ENCODE measurements at regions not wholly inside any gene's neighbourhood (a gene's known extent, or its start where the extent isn't known, plus 50 kb on each side); places are given as distances from the start of the nearest gene placed in this dataset.
A peak's percentile ranks its signal among the peaks of the same experiment; 100 is the strongest.
"Not testable (repeated sequence)": the region's sequence is repeated elsewhere in the genome, so short reads cannot be mapped to it uniquely, and the experiment has no call there.

DNA sequence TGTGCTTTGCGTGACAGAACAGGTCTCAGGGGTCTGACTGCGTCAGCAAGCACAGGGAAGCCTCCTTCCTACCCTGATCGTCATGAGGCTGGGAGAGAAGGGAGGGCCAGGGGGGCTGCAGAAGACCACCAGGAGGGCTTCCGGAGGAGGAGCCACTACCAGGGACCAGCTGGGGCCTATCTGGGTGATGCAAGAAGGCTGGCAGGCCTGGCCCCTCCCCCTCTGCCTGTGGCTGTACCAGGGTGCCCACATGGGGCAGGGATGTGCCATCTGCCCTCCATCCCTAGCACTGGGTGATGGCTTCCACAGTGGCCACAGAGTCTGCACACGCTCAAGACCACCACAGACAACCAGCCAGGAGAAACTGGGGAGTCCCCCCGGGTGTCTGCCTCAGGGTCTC is 116.4 kb upstream of the NKX1-1 start:
- no peak for DNase-seq

DNA sequence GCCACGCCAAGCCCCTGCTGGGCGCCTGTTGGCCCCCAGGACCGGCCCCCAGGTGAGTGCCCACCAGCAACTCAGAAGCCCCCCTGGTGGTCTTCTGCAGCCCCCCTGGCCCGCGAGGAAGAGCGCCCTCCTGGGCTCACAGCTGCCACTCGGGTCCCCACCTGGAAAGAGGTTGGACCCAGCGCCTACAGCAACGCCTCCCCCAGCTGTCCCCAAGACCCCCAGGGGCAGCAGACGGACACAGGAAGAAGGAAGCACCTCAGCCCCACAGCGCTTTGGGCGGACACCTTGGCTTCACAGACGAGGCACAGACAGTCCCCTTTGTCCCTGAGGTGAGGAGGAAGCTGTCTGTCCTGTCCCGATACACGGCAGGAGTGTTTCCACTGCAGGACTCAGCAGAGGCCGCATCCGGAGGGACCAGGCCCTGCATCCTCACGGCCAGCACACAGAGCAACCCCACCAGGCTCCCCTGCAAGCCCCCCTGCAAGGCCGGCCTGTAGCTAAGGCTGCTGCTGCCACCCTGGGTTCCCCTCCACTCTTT is 115.6 kb upstream of the NKX1-1 start:
- DNase-seq = no peak

DNA sequence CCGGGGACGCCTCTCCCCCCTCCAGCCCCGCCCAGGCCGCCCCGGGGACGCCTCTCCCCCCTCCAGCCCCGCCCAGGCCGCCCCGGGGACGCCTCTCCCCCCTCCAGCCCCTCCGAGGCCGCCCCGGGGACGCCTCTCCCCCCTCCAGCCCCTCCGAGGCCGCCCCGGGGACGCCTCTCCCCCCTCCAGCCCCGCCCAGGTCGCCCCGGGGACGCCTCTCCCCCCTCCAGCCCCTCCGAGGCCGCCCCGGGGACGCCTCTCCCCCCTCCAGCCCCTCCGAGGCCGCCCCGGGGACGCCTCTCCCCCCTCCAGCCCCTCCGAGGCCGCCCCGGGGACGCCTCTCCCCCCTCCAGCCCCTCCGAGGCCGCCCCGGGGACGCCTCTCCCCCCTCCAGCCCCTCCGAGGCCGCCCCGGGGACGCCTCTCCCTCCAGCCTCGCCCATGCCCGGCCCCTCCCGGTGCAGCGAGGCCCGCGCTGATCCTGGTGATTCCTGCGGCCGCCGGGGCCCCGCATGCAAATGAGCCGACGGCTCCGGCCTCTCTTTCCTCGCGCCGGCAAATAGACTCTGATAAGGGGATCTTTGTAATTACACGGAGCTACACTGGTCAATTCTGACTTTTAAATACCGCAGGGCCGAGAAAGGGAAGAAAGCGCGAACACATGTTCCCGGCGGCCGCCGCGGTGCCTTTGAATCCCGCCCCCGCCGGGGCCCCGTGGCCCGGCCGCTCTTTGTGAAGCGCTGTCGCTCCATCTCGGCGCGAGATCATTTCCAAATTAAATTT is 114.7 kb upstream of the NKX1-1 start:
- DNase-seq = not testable (repeated sequence)

DNA sequence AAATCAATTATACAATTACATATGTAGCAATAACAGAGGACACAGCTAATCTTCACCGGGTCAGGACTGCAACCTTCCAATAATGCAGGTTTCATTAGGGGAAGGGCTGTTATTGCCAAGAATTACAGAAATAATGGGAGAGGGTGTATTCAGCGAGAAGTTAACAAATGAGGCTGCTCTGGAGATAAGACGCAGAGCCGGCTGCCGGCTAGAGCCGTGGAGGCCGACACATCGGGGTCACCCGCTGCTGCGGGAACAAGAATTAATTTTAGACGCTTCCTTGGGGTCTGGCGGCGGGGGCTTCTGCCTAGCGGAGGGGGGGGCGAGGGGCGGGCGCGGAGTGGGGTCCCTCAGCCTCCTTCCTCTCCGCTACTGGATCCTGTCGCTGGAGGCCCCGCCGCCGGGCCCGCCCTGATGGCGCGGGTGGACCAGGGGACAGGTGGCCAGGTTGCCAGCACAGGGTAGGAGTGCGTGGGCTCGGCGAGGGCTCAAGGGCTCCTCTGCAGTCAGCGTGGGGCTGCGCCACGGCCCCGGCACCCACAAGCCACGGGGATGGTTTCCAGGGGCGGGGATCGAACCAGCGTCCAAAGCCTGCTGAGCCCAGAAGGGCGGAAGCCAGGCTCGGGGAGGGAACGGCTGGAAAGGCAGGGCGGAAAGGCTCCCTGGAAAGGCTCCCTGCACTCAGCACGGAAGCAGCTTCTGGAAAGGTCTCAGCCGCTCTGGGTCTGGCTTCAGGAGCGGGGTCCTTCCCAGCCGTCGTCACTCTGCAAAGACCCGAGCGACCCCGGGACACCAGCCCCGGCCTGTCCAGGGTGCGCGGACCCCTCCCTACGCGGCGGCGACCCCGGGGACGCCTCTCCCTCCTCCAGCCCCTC is 113.8 kb upstream of the NKX1-1 start:
- DNase-seq = no peak

DNA sequence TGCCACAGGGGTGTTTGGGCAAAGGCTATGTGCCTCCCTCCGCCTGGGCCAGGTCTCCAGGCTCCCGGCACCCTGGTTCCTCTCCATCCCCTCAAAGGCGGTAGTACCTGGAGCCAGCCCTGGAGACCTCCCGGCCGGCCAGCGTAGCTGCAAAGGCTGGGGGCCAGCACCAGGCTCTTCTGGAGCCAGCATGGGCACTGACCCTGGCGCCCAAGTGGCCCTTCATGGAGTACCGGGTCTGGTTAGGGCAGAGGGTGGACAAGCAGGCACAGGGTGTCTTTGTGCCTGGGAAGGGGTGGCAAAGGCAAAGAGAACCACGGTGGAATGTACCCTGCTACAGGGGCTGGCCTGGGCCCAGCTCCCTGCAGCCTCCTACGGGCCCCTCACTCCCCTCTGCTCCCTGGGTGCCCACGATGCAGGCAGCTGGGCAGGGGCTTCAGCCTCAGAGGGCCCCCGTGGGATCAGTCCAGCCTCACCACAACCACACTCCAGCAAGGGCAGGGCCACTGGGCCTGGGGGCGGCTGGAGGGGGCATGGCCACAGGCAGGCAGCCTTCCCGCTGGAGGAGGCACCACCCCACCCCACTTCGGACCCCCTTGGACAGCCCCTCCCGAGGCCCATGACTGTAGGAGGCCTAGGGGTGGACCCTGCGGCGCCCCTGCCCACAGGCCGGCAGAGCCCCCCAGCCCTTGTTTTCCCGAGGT is 112.9 kb upstream of the NKX1-1 start:
- no peak for DNase-seq

DNA sequence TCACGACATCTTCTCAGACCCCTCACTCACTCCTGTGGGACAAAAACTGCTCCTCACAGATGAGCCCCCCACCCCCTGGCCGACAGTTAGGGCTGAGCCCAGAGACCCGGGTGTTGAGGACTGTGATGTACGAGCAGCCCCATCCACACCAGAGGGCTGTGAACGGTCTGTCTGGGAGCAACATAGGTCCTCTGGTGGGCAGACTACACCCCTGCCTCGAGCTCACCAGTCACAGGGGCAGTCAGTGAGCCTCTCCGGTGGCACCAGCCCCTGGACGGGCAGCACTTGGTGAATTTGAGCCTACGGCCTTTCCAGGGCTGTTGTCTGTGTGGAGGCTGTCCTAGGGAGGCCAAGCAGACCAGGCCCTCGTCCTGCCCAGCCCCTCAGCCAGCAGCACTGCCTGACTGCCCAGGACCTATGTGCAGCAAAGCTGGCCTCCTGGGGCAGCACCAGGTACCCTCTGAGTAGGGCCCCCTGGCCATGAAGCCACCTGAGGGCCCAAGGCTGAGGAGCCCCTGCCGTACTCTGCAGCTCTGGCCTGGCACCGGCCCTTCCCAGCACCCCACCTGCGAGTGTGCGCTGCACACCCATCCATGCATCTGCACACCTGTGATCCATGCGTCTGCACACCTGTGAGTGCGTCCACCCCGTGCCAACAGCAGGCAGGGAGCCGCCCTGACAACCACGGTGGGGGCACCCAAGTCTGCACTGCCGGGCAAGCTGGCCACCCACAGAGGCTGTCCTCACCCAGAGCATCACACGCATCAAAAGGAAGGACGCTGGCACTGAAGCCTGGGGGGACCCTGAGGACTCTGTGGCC is 111.6 kb upstream of the NKX1-1 start:
- no peak for DNase-seq

DNA sequence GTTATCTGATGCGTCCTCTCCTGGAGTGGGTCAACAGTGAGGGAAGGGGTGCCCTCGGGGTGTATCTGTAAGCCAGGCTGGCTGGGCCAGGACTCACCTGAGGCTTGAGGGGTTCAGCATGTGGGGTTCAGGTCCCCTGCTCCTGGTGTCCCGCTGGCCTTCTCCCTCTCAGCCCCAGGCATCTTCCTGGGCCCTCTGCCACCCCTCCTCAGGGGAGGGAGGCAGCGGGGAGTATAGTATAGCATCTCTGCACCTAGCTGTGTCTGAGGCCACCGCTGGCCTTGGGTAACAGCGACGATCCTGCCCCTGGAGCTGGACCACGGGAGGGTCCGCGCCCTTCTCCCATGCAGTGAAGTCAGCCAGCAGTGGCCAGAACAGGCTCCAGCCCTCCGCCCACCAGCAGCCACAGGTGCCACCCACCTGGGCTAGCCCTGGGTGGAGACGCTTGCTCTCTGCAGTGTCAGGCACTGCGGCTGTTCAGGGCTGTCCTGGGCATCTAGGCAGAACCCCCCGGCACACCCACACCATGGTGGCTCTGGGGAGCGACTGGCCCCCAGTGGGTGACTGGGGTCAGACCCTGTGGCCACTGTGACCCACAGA is 110.7 kb upstream of the NKX1-1 start:
- DNase-seq = no peak

DNA sequence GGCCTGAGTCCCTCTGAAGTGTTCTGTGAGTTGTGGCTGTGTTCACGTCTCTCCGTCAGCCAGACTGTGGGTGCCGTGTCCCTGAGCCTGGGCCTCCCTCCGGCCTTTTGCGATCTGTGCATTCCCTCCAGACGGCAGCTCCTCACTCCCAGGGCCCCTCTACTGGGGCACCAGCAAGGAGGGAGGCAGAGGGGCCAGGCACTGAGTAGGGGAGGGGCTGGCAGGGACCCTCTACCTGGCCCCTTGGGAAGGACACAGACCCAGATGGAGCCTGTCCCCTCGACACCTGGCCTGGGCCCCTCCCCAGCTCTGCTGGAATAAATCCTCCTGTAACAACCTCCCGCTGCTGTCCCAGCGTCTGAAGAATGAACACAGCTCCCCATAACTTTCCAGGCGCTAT is 110.0 kb upstream of the NKX1-1 start:
- DNase-seq = no peak

DNA sequence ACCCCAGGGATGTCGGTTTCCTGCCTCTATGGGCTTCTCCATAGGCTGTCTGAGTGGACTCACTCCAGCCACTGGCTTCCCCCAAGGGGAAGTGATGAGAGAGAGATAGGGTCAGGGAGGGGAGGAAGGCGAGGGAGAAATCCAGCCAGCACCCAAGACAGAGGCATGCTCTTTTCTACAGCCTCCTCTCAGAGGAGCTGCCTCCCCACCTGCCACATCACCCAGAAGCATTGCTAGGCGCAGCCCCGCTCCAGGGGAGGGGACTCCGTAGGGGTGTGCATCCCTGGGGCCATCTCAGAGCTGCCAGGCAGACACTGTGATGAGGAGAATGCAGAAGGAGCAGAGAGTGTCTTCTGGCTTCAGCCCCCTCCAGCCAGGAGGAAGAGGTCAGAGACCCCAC is 109.5 kb upstream of the NKX1-1 start:
- no peak for DNase-seq

DNA sequence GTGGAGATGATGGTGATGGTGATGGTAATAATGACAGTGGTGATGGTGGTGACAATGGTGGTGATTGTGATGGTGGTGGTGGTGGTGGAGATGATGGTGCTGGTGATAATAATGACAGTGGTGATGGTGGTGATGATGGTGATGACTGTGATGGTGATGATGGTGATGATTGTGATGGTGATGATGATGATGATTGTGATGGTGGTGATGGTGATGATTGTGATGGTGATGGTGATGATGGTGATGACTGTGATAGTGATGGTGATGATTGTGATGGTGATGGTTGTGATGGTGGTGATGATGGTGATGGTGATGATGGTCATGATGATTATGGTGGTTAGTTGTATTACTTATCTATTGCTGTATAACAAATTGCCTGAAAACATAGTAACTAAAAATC is 108.9 kb upstream of the NKX1-1 start:
- no peak for DNase-seq

DNA sequence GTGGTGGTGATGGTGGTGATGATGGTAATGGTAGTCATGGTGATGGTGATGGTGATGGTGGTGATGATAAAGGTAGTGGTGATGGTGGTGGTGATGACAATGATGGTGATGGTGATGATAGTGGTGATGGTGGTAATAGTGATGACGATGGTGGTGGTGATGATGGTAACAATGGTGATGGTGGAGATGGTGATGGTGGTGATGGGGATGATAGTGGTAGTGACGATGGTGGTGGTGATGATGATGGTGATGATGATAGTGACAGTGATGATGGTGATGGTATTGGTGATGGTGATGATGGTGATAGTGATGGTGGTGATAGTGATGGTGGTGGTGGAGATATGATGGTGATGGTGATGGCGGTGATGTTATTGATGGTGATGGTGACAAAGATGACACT is 108.4 kb upstream of the NKX1-1 start:
- DNase-seq = no peak

DNA sequence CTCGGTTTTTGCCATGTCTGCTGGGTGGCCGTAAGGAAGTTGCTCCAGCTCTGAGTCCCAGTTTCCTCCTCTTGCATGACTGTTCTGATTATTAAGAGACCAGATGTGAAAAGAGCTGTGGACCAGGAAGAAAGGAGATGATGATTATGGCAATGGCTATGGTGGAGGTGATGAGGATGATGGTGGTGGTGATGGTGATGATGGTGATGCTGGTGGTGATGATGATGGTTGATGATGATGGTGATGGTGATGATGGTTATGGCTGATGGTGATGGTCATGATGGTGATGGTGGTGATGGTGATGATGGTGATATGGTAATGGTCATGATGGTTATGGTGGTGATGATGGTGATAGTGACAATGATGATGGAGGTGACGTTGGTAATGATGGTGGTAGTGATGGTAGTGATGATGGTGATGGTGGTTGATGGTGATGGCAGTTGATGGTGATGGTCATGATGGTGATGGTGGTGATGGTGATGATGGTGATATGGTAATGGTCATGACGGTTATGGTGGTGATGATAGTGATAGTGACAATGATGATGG is 107.8 kb upstream of the NKX1-1 start:
- DNase-seq = no peak

DNA sequence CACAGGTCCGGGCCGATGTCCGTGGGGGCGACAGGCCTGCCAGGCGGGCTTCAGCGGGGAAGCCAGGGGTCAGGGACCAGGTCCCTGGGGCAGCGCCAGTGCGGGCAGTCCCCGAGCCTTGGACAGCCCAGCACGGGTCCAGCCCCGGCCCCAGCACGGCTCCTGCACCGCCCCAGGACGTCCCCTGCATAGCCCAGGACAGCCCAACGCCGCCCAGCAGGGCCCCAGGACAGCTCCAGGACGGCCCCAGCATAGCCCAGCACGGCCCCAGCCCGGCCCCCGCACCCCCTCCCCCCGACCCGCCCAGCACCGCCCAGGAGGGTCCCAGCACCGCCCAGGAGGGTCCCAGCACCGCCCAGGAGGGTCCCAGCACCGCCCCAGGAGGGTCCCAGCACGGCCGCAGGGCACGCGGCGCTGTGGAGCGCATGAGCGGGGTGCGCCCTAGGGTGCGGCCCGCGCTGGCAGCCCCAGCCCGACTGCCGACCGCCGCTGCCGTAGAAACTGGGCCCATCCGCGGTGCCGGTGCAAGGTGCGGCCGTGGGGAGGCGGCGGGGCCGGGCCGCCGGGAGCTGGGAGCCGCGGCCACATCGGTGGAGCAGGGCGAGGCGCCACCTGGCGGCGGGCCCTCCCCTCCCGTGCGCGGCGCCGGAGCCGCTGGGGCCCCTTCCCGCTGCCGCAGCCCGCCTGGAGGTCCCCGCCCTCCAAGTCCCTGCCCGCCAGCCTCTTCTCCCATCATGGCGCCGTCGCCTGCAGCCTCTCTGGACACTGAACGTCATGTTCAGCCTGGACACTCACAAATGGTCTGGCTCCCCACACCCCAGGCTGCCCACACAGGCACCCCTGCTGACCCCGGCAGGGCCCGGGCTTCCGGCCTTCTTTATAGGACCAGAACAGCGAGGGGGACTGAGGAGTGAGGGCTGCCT is 106.8 kb upstream of the NKX1-1 start:
- no peak for DNase-seq

DNA sequence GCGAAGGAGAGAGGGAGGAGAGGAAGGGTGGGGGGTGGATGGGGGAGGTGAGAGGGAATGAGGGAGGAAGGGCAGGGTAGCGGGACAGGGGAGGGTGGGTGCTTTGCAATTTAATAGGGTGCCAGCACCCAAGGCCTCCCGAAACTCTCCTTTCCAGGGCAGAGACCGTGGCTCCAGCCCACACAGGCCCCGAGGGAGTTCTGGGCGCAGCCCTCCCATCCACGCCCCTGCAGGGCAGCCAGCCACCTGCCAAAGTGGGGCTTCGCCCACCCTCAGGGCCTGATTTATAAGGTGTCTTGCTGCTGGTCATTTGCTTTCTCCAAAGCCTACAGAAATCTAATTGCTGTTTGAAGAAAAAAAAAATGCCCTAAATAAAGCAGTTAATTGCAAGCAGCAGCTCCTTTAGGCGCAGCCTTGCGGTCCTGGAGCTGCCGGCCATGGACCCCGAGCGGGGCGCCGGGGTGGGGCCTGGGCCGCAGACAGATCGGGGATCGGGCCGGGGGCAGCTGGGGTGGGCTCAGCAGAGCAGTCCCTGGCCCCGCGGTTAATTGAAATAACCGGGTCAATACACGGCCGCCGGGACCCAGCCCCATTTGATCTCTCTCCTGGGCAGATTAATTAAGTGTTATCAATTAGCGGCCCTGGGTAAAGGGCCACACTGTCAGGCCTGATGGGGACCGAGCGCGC is 106.0 kb upstream of the NKX1-1 start:
- no peak for DNase-seq

DNA sequence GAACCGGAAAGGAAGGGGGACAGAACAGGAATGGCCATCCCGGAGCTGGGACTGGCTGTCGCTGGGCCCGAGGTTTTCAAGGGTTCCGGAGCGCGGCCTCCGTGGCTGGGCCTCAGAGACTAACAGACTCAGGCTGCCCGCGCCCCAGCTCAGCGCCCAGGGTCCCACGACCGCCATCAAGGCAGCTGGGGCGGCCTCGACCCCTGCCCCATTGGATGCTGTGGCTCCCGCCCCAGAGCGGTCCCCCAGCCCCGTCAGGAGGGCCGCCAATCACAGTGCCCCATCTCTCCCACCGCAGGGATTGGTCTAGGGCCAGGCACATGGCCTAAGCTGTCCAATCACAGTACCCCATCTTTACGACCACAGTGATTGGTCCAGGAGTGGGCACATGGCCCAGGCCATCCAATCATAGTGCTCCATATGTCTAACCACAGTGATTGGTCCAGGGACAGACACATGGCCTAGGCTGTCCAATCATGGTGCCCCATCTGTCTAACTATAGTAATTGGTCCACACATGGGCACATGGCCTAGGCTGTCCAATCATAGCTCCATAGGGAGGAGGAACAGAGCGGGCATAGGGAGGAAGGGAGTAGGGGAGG is 105.3 kb upstream of the NKX1-1 start:
- DNase-seq = peak in 1 of 2 experiments; percentile 23

DNA sequence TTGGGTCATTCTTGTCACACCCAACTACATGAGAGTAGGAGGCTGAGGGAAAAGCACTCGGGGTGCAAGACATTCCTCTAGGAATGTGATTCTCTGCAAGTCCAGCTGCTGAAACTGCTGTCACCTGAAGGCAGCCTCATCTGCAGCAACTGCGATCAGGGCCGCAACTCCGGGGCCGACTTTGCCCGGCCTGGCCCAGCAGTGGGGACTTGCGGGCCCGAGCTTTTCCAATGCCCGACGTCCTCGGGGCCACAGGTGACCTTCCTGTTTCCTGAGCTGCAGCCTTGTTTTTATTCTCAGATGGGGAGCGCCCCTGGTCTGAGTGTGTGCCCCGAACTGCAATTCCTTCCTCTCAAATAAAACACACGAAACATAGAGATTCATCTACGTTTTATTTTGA is 104.7 kb upstream of the NKX1-1 start:
- no peak for DNase-seq

DNA sequence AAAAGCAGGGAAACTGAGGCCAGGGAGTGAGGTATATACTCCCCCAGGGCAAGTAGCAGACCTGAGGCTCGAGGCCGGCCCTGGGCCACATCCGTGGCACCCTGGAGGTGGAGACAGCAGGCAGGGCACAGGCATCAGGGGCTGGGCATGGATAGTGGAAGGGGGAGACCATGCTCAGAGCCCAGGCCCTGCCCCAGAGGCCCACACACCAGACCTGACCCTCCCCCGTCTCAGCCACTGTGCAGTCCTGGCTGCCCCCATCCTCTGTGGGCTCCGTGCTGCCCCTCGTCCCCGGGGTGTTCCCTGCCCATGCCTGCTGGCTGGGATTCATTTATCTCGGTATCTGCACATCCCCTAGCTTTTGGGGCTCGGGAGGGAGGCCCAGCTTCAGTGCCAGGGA is 103.1 kb upstream of the NKX1-1 start:
- no peak for DNase-seq

DNA sequence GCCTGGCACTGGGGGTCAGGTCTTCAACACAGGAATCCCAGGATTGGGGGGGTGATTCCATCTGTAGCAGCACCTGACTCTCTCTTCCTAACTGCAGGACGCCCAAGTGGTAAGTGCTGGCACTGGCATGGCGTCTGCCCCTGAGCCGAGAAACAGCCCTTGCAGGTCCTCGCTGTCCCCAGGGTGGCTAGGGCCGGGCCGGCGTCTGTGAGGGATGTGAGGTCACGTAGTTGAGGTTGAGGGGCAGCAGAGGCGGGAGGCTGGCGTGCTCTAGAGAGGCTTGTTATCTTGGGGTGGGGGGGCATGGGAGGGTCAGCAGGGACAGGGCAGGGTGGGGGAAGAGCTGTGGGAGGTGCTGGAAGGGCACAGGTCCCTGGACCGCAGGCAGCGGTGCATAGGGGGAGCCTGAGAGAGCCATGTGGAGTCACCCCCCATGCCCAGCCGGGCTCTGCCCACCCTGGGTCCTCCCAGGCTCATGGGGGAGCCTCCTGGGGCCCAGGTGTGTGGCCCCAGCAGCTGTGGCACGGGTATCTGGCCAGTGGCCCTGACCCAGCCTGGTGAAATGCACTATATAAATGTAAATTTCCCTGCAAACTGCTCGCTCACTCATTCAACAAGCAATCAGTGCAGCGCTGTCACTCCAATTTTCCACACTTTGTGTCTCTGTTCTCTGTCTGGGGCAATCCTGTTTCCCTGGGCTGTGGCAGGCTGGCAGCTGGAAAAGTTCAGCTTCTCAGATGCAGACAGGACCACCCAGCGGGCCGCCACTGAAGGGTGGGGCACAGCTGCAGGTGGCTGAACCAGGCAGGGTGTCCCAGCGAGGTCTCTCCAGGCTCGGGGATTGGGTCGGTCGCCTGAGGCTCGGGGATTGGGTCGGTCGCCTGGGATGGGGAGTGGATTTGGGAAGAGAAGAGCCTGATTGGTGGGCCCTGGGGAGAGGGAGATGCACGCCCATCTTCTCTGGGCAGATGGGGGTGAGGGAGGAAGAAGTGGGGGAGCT is 102.2 kb upstream of the NKX1-1 start:
- no peak for DNase-seq

Data from NCI-H446 (cell line).